ENCODE measurements at regions not wholly inside any gene's neighbourhood (a gene's known extent, or its start where the extent isn't known, plus 50 kb on each side); places are given as distances from the start of the nearest gene placed in this dataset.

DNA sequence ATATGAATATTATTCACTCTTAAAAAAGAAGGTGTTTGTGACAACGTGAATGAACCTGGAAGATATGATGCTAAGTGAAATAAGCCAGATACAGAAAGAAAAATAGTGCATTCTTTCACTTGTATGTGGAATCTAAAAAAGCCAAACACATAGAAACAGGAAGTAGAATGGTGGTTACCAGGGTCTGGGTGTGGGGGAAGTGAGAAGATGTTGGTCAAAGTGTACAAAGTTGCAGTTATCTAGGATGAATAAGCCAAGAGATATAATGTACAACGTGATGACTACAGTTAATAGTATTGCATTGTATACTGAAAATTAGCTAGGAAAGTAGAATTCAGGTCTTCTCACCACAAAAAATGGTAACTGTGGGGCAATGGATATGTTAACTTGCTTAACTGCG, 151.1 kb upstream of the HCRTR2 start:
- TF ChIP-seq POLR2A (IDR thresholded peaks at IDR 0.05; ENCODE audit: low read depth, low read length) (no peak), TAF1 (IDR thresholded peaks at IDR 0.05; ENCODE audit: low read depth, low read length) (no peak), POLR2AphosphoS5 (IDR thresholded peaks at IDR 0.05; ENCODE audit: low read depth, low read length) (no peak), PAX5 (IDR thresholded peaks at IDR 0.05; ENCODE audit: insufficient read depth, low read length, severe bottlenecking) (no peak)

Data from GM12891 (cell line).